HepG2 (cell line): ENCODE measurements at regions not wholly inside any gene's neighbourhood (a gene's known extent, or its start where the extent isn't known, plus 50 kb on each side); places are given as distances from the start of the nearest gene placed in this dataset.

Experiments
- ATAC-seq: fragments of 200-7000 bp; cut with Tn5 transposase; 3 replicates; pipeline ENCODE4 v1.9.1; 2020; ENCODE audit warnings: mild to moderate bottlenecking, moderate library complexity
- BruUV-seq: library from RNA; stranded (reverse); fragments of 400-500 nt; replicated peaks from 2 replicates; lab custom pipeline; 2021; lab: Mats Ljungman, UMichigan
- CTCF ChIA-PET: fragments of 300-600 bp; formaldehyde crosslinking; extraction: SDS; loops from one replicate; lab custom pipeline; 2021; ENCODE audit warnings: low total read pairs, inconsistent platforms, low intra/inter-chr PET ratio; lab: Yijun Ruan, JAX
- POLR2A ChIA-PET: fragments of 350-600 bp; sonication (Branson Sonifier 250); formaldehyde crosslinking; loops from one replicate; lab custom pipeline; 2020; ENCODE audit warnings: antibody characterized with exemption, inconsistent platforms; lab: Yijun Ruan, JAX
- DNase-seq: peaks from one replicate; pipeline ENCODE4 v3.0.0-alpha.2; 2015; ENCODE audit warnings: low spot score
- FAIRE-seq: peaks from 3 replicates; lab custom pipeline; 2011; peaks lifted over from hg19 to GRCh38; lab: Jason Lieb, UNC
- H2AFZ ChIP-seq: one replicate; pipeline ENCODE4 v1.6.1; 2011; ENCODE audit warnings: low read length, inconsistent platforms
- H3K27ac ChIP-seq: fragments of 300-600 bp; 3 replicates; pipeline ENCODE4 v1.8.0; 2011; ENCODE audit warnings: mixed run types, mild to moderate bottlenecking, mixed read lengths, low read length, inconsistent platforms; ENCODE audit not compliant: insufficient read depth; ENCODE audit errors: extremely low read length
- H3K27me3 ChIP-seq, 2 experiments: fragments of 200-600 bp in 1 of 2; 2 replicates in 1 of 2; 3 replicates in 1 of 2; pipeline versions ENCODE4 v1.6.0 to v1.8.0; 2011; ENCODE audit warnings: low read length in 2 of 2, mild to moderate bottlenecking in 2 of 2, moderate library complexity in 2 of 2, inconsistent platforms in 1 of 2; ENCODE audit not compliant: insufficient read depth in 2 of 2, control insufficient read depth in 1 of 2
- H3K36me3 ChIP-seq, 2 experiments: fragments of 200-600 bp in 1 of 2; replicated peaks in 1 of 2; 2 replicates in 1 of 2; 3 replicates in 1 of 2; pipeline versions ENCODE4 v1.5.1 to v1.8.0; 2011; ENCODE audit warnings: low read length in 2 of 2, inconsistent platforms in 1 of 2; ENCODE audit not compliant: insufficient read depth in 2 of 2, control insufficient read depth in 1 of 2
- H3K4me1 ChIP-seq: 2 replicates; pipeline ENCODE4 v1.5.1; 2012; ENCODE audit warnings: low read length, inconsistent platforms; ENCODE audit not compliant: insufficient read depth
- H3K4me2 ChIP-seq: 2 replicates; pipeline ENCODE4 v1.6.0; 2011; ENCODE audit warnings: low read depth, low read length, inconsistent platforms
- H3K4me3 ChIP-seq, 3 experiments: fragments of 200-600 bp in 1 of 3; sonication (generic), shearing (Covaris generic) in 1 of 3; replicated peaks in 1 of 3; 2 replicates each; pipeline ENCODE4 v1.5.1; 2011 to 2016; ENCODE audit warnings: low read length in 3 of 3, inconsistent platforms in 2 of 3, low read depth in 2 of 3, mild to moderate bottlenecking in 2 of 3, control low read depth in 1 of 3, mixed read lengths in 1 of 3; ENCODE audit not compliant: insufficient read depth in 1 of 3
- H3K79me2 ChIP-seq: one replicate; pipeline ENCODE4 v1.6.1; 2011; ENCODE audit warnings: low read length, inconsistent platforms; ENCODE audit not compliant: insufficient read depth
- H3K9ac ChIP-seq: 2 replicates; pipeline ENCODE4 v1.6.0; 2011; ENCODE audit warnings: mild to moderate bottlenecking, low read depth, low read length, inconsistent platforms; ENCODE audit not compliant: insufficient read depth
- H3K9me3 ChIP-seq: 2 replicates; pipeline ENCODE4 v1.5.1; 2012; ENCODE audit warnings: mild to moderate bottlenecking, low read length
- H4K20me1 ChIP-seq: 2 replicates; pipeline ENCODE4 v1.6.0; 2011; ENCODE audit warnings: inconsistent platforms, mild to moderate bottlenecking, low read length, moderate library complexity; ENCODE audit not compliant: insufficient read depth
- AKAP8 ChIP-seq: sonication (generic); formaldehyde crosslinking; IDR thresholded peaks from 2 replicates; pipeline ENCODE4 v1.5.1; 2020; ENCODE audit warnings: mild to moderate bottlenecking, missing genetic modification reagents
- DR1 ChIP-seq: sonication (generic); formaldehyde crosslinking; IDR thresholded peaks from 2 replicates; pipeline ENCODE4 v1.8.0; 2021; ENCODE audit warnings: mild to moderate bottlenecking, missing genetic modification reagents, inconsistent platforms
- JARID2 ChIP-seq: sonication (generic); formaldehyde crosslinking; IDR thresholded peaks from 2 replicates; pipeline ENCODE4 v1.8.1; 2023; ENCODE audit warnings: missing genetic modification reagents, inconsistent platforms; ENCODE audit not compliant: insufficient replicate concordance
- MLLT10 ChIP-seq: sonication (generic); formaldehyde crosslinking; IDR thresholded peaks from 2 replicates; pipeline ENCODE4 v1.4.0; 2020; ENCODE audit warnings: missing genetic modification reagents
- PHB2 ChIP-seq: fragments of 450-650 bp; IDR thresholded peaks from 2 replicates; pipeline ENCODE4 v1.6.1; 2018; ENCODE audit not compliant: partially characterized antibody
- PRPF4 ChIP-seq: fragments of 200-400 bp; formaldehyde crosslinking; IDR thresholded peaks from 2 replicates; pipeline ENCODE4 v1.6.1; 2016; ENCODE audit warnings: low read length, low read depth; ENCODE audit not compliant: poor library complexity, severe bottlenecking
- RFX5 ChIP-seq: IDR thresholded peaks from 2 replicates; pipeline ENCODE4 v1.6.1; 2011; ENCODE audit warnings: low read depth, low read length, improper control_type of control experiment
- SKI ChIP-seq: fragments of 450-650 bp; IDR thresholded peaks from one replicate; pipeline ENCODE4 v1.6.1; 2018; ENCODE audit warnings: mild to moderate bottlenecking; ENCODE audit not compliant: partially characterized antibody
- TAF15 ChIP-seq: fragments of 200-400 bp; formaldehyde crosslinking; IDR thresholded peaks from one replicate; pipeline ENCODE4 v1.6.1; 2018; ENCODE audit warnings: mild to moderate bottlenecking, low read depth, low read length; ENCODE audit not compliant: poor library complexity, severe bottlenecking
- ZC3H4 ChIP-seq: sonication (generic); formaldehyde crosslinking; IDR thresholded peaks from 2 replicates; pipeline ENCODE4 v1.4.0; 2020; ENCODE audit warnings: missing genetic modification reagents, borderline replicate concordance
- ZNF143 ChIP-seq: sonication (generic); formaldehyde crosslinking; IDR thresholded peaks from 2 replicates; pipeline ENCODE4 v1.4.0; 2020; ENCODE audit warnings: missing genetic modification reagents
- whole genome bisulfite sequencing: methylation state at CpG from one replicate; pipeline ENCODE4 v1.1.6; 2017; ENCODE audit warnings: low lambda C conversion rate; 5-methylcytosine and 5-hydroxymethylcytosine counted together
- in situ Hi-C: cut with HindIII; loops from 2 replicates; pipeline ENCODE4 v1.10.0; 2017; ENCODE audit warnings: low pct_unique_long_range_greater_than_20kb; ENCODE audit not compliant: extremely low pct_ligation_motif_present
- intact Hi-C: fragments of 100-400 bp; cut with micrococcal nuclease; formaldehyde crosslinking; loops from one replicate; pipeline ENCODE4 v1.10.0; 2022; ENCODE audit not compliant: unreplicated experiment
- TF ChIP-seq, protein P1 (sequence below): sonication (generic); formaldehyde crosslinking; IDR thresholded peaks from 2 replicates; pipeline ENCODE4 v1.8.0; 2022; ENCODE audit warnings: mild to moderate bottlenecking, missing genetic modification reagents
- TF ChIP-seq, protein P2 (sequence below): IDR thresholded peaks from 2 replicates; pipeline ENCODE4 v1.6.1; 2016; ENCODE audit warnings: missing compliant biosample characterization, missing genetic modification reagents, borderline replicate concordance
- TF ChIP-seq, protein P3 (sequence below): IDR thresholded peaks from 2 replicates; pipeline ENCODE4 v1.6.1; 2012; ENCODE audit warnings: inconsistent platforms
- TF ChIP-seq, protein P4 (sequence below): sonication (generic); formaldehyde crosslinking; IDR thresholded peaks from 2 replicates; pipeline ENCODE4 v1.8.0; 2022; ENCODE audit warnings: missing genetic modification reagents, mild to moderate bottlenecking, borderline replicate concordance
- TF ChIP-seq, protein P5 (sequence below), 2 experiments: sonication (generic) in 1 of 2; formaldehyde crosslinking in 1 of 2; IDR thresholded peaks; 2 replicates each; pipeline versions ENCODE4 v1.4.0 to v1.6.1; 2016 to 2020; ENCODE audit warnings: borderline replicate concordance in 1 of 2, low read depth in 1 of 2, mild to moderate bottlenecking in 1 of 2, missing genetic modification reagents in 1 of 2
- TF ChIP-seq, protein P6 (sequence below): sonication (generic); formaldehyde crosslinking; IDR thresholded peaks from 2 replicates; pipeline ENCODE4 v1.8.0; 2022; ENCODE audit warnings: missing genetic modification reagents, low read depth, mild to moderate bottlenecking, borderline replicate concordance

DNA sequence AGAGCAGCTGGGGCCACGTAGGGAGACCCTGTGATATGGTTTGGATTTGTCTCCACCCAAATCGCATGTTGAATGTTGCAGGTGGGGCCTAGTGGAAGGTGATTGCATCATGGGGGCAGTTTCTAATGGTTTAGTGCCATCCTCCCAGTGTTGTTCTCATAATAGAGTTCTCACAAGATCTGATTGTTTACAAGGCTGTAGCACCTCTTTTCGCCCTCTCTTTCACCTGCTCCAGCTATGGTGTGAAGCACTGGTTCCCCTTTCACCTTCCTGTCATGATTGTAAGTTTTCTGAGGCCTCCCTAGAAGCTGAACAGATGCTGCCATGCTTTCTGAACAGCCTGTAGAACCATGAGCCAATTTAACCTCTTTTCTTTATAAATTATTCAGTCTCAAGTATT lies 198.9 kb upstream of the CBLB start:
- Histone ChIP-seq H3K4me2 (no peak overlapping the region), H3K4me1 (no peaks in the 10 kb centered on the region), H3K4me3 (no peak overlapping the region), H3K9ac (no peak overlapping the region), H4K20me1 (no peaks in the 10 kb centered on the region), H3K27me3 (no peaks in the 10 kb centered on the region), H3K9me3 (no peaks in the 10 kb centered on the region; the same call in 1 of the 2 replicates), H3K36me3 (no peaks in the 10 kb centered on the region), H3K79me2 (no peaks in the 10 kb centered on the region), H2AFZ (no peak overlapping the region), H3K27ac (no peak overlapping the region)
- no TSS peak for BruUV-seq
- intact Hi-C loops (no loop called here), in situ Hi-C loops (no loop called here)
- CTCF ChIA-PET = no interaction called here
- WGBS = 0% methylated on average over 3 of the region's 3 CpGs
- DNase-seq = no peak
- no peak for ATAC-seq
- FAIRE-seq = no peak
- POLR2A ChIA-PET = no interaction called here
- TF ChIP-seq AKAP8 (CRISPR knock-in tag) (no peak), PHB2 (no peak), SKI (no peak), PRPF4 (no peak), JARID2 (CRISPR knock-in tag) (no peak), ZNF143 (CRISPR knock-in tag) (no peak), MLLT10 (no peak), TAF15 (no peak), ZC3H4 (CRISPR knock-in tag) (no peak), RFX5 (no peak), DR1 (CRISPR knock-in tag) (no peak)
- TF ChIP-seq, protein P1, sequence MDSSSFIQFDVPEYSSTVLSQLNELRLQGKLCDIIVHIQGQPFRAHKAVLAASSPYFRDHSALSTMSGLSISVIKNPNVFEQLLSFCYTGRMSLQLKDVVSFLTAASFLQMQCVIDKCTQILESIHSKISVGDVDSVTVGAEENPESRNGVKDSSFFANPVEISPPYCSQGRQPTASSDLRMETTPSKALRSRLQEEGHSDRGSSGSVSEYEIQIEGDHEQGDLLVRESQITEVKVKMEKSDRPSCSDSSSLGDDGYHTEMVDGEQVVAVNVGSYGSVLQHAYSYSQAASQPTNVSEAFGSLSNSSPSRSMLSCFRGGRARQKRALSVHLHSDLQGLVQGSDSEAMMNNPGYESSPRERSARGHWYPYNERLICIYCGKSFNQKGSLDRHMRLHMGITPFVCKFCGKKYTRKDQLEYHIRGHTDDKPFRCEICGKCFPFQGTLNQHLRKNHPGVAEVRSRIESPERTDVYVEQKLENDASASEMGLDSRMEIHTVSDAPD (CRISPR knock-in tag) = no peak
- TF ChIP-seq, protein P2, sequence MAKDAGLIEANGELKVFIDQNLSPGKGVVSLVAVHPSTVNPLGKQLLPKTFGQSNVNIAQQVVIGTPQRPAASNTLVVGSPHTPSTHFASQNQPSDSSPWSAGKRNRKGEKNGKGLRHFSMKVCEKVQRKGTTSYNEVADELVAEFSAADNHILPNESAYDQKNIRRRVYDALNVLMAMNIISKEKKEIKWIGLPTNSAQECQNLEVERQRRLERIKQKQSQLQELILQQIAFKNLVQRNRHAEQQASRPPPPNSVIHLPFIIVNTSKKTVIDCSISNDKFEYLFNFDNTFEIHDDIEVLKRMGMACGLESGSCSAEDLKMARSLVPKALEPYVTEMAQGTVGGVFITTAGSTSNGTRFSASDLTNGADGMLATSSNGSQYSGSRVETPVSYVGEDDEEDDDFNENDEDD (CRISPR knock-in tag) = no peak
- TF ChIP-seq, protein P3, sequence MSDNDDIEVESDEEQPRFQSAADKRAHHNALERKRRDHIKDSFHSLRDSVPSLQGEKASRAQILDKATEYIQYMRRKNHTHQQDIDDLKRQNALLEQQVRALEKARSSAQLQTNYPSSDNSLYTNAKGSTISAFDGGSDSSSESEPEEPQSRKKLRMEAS = no peak
- TF ChIP-seq, protein P4, sequence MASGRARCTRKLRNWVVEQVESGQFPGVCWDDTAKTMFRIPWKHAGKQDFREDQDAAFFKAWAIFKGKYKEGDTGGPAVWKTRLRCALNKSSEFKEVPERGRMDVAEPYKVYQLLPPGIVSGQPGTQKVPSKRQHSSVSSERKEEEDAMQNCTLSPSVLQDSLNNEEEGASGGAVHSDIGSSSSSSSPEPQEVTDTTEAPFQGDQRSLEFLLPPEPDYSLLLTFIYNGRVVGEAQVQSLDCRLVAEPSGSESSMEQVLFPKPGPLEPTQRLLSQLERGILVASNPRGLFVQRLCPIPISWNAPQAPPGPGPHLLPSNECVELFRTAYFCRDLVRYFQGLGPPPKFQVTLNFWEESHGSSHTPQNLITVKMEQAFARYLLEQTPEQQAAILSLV (CRISPR knock-in tag) = no peak
- TF ChIP-seq, protein P5, sequence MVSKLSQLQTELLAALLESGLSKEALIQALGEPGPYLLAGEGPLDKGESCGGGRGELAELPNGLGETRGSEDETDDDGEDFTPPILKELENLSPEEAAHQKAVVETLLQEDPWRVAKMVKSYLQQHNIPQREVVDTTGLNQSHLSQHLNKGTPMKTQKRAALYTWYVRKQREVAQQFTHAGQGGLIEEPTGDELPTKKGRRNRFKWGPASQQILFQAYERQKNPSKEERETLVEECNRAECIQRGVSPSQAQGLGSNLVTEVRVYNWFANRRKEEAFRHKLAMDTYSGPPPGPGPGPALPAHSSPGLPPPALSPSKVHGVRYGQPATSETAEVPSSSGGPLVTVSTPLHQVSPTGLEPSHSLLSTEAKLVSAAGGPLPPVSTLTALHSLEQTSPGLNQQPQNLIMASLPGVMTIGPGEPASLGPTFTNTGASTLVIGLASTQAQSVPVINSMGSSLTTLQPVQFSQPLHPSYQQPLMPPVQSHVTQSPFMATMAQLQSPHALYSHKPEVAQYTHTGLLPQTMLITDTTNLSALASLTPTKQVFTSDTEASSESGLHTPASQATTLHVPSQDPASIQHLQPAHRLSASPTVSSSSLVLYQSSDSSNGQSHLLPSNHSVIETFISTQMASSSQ (IDR thresholded peaks at IDR 0.05; ENCODE audit: low read depth) = no peak
- TF ChIP-seq, protein P5 (CRISPR knock-in tag; IDR thresholded peaks at IDR 0.05; ENCODE audit: borderline replicate concordance) = no peak
- TF ChIP-seq, protein P6, sequence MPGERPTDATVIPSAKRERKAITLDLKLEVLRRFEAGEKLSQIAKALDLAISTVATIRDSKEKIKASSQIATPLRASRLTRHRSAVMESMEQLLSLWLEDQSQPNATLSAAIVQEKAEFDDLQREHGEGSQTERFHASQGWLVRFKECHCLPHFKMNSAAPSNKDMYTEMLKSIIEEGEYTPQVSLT (CRISPR knock-in tag) = no peak
